ENCODE measurements at regions not wholly inside any gene's neighbourhood (a gene's known extent, or its start where the extent isn't known, plus 50 kb on each side); places are given as distances from the start of the nearest gene placed in this dataset.

DNA sequence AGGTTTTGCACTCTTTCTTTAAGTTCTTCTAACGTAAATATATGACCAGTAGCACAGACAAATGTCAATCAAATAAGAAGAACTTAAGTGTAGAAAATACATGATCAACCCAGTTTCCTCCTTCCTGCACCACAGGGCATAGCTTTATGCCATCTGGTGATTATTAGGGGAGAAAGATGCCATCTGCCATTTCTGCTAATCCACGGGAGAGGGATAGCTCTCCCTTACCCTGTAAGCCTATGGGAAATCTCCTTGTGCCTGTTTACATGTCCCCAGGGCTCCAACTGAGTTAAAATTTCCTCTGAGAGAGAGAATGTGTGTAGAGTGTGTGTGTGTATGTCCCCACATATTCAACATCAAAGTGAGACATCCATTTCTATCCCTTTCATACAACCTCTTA is 135.9 kb downstream of the RSL24D1 start:
- TF ChIP-seq RAD21 (IDR thresholded peaks at IDR 0.05; ENCODE audit: low read length) (no peak), GABPA (IDR thresholded peaks at IDR 0.05; ENCODE audit: low read depth) (no peak), NRF1 (IDR thresholded peaks at IDR 0.05; ENCODE audit: low read depth, low read length) (no peak), TAF1 (IDR thresholded peaks at IDR 0.05; ENCODE audit: borderline replicate concordance, low read depth, low read length) (no peak), CHD2 (IDR thresholded peaks at IDR 0.05; ENCODE audit: low read length, partially characterized antibody) (no peak), SIN3A (IDR thresholded peaks at IDR 0.05; ENCODE audit: borderline replicate concordance, low read depth, low read length) (no peak), FOSL2 (IDR thresholded peaks at IDR 0.05; ENCODE audit: borderline replicate concordance, low read depth) (no peak), NFIC (IDR thresholded peaks at IDR 0.05; ENCODE audit: borderline replicate concordance) (no peak), SMC3 (IDR thresholded peaks at IDR 0.05; ENCODE audit: low read depth, low read length) (no peak), ZBTB33 (IDR thresholded peaks at IDR 0.05; ENCODE audit: borderline replicate concordance, low read depth) (no peak), FOXM1 (IDR thresholded peaks at IDR 0.05; ENCODE audit: low read depth) (no peak), MAX (IDR thresholded peaks at IDR 0.05; ENCODE audit: low read depth) (no peak), USF1 (IDR thresholded peaks at IDR 0.05; ENCODE audit: borderline replicate concordance, low read depth) (no peak), USF2 (IDR thresholded peaks at IDR 0.05; ENCODE audit: borderline replicate concordance, low read depth, low read length) (no peak)
- TF ChIP-seq, protein P1, sequence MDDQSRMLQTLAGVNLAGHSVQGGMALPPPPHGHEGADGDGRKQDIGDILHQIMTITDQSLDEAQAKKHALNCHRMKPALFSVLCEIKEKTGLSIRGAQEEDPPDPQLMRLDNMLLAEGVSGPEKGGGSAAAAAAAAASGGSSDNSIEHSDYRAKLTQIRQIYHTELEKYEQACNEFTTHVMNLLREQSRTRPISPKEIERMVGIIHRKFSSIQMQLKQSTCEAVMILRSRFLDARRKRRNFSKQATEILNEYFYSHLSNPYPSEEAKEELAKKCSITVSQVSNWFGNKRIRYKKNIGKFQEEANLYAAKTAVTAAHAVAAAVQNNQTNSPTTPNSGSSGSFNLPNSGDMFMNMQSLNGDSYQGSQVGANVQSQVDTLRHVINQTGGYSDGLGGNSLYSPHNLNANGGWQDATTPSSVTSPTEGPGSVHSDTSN (IDR thresholded peaks at IDR 0.05): no peak
- TF ChIP-seq, protein P2, sequence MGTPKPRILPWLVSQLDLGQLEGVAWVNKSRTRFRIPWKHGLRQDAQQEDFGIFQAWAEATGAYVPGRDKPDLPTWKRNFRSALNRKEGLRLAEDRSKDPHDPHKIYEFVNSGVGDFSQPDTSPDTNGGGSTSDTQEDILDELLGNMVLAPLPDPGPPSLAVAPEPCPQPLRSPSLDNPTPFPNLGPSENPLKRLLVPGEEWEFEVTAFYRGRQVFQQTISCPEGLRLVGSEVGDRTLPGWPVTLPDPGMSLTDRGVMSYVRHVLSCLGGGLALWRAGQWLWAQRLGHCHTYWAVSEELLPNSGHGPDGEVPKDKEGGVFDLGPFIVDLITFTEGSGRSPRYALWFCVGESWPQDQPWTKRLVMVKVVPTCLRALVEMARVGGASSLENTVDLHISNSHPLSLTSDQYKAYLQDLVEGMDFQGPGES (IDR thresholded peaks at IDR 0.05; ENCODE audit: low read depth, low read length): no peak
- TF ChIP-seq, protein P3, sequence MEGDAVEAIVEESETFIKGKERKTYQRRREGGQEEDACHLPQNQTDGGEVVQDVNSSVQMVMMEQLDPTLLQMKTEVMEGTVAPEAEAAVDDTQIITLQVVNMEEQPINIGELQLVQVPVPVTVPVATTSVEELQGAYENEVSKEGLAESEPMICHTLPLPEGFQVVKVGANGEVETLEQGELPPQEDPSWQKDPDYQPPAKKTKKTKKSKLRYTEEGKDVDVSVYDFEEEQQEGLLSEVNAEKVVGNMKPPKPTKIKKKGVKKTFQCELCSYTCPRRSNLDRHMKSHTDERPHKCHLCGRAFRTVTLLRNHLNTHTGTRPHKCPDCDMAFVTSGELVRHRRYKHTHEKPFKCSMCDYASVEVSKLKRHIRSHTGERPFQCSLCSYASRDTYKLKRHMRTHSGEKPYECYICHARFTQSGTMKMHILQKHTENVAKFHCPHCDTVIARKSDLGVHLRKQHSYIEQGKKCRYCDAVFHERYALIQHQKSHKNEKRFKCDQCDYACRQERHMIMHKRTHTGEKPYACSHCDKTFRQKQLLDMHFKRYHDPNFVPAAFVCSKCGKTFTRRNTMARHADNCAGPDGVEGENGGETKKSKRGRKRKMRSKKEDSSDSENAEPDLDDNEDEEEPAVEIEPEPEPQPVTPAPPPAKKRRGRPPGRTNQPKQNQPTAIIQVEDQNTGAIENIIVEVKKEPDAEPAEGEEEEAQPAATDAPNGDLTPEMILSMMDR (IDR thresholded peaks at IDR 0.05): no peak
- Histone ChIP-seq H3K27ac (ENCODE audit: low read depth in 2 of 2, low read length in 1 of 2) (no peak overlapping the region), H2AFZ (ENCODE audit: low read depth) (no peak overlapping the region), H3K79me2 (ENCODE audit: insufficient read depth) (no peaks in the 10 kb centered on the region), H3K27me3 (ENCODE audit: insufficient read depth) (no peaks in the 10 kb centered on the region), H3K9me2 (no peaks in the 10 kb centered on the region), H3K4me3 (ENCODE audit: low read depth in 2 of 2, low read length in 1 of 2) (no peak overlapping the region), H3K36me3 (replicated peaks in 1 of 2; ENCODE audit: control insufficient read depth in 1 of 2, insufficient read depth in 2 of 2, low read length in 1 of 2) (no peaks in the 10 kb centered on the region), H3K4me1 (ENCODE audit: control insufficient read depth in 1 of 2, insufficient read depth in 2 of 2, low read depth in 1 of 2, low read length in 1 of 2) (no peaks in the 10 kb centered on the region), H3F3A (replicated peaks; ENCODE audit: insufficient read depth) (no peaks in the 10 kb centered on the region), H3K9me3 (no peaks in the 10 kb centered on the region), H4K20me1 (ENCODE audit: insufficient read depth) (no peaks in the 10 kb centered on the region), H3K9ac (no peak overlapping the region), H3K4me2 (no peak overlapping the region)
- peak; percentile 2 for DNase-seq
- 4% methylated on average over 2 of the region's 2 CpGs for whole genome bisulfite sequencing (ENCODE audit: low lambda C conversion rate)
- ChIA-PET CTCF (no interaction called here), POLR2A (no interaction called here)
